AG09319 (cell line): ENCODE measurements at regions not wholly inside any gene's neighbourhood (a gene's known extent, or its start where the extent isn't known, plus 50 kb on each side); places are given as distances from the start of the nearest gene placed in this dataset.
"Not testable (repeated sequence)": the region's sequence is repeated elsewhere in the genome, so short reads cannot be mapped to it uniquely, and the experiment has no call there.

Experiments
- DNase-seq: peaks from one replicate; pipeline ENCODE4 v3.0.0-alpha.2; 2010; ENCODE audit warnings: low read depth; ENCODE audit errors: extremely low read depth

DNA sequence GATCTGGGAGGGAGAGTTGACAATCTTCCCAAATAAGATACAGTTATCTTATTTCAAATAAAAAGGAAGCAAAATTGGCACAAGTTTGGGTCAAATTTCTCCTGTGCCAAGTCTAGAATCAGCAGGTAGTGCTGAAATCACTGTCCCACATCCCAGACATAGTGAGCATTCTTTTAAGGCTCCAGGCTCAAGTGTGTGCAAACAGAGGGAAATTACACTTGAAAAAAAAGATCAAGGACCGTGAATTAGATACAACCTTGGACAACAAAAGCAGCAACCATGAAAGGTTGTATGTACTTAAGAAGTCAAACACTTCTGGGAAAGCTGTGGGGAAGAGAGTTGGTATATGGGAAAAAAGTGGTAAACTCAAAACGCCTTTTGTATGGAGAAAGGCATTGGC, 280.2 kb upstream of the PLGLB1 start:
- DNase-seq: not testable (repeated sequence)

DNA sequence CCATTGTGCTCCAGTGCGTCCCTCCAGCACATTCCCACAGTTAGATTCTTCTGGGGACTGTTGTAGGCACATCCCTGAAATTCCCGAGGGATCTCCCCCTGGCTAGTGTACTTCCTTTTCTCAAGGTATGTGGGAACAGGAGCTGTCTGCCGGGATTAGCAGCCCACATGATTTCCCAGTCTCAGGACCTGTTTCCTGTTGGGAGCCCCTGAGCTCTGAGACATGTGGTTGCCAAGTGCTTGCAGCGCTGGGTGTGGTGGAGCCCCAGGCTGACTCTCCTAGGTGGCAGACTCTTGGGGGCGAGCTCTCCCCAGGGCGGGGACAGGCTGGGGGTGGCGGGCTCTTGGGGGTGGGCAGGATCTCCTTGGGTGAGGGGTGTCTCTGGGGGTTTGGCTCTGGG, 287.0 kb upstream of the PLGLB1 start:
- DNase-seq: not testable (repeated sequence)

DNA sequence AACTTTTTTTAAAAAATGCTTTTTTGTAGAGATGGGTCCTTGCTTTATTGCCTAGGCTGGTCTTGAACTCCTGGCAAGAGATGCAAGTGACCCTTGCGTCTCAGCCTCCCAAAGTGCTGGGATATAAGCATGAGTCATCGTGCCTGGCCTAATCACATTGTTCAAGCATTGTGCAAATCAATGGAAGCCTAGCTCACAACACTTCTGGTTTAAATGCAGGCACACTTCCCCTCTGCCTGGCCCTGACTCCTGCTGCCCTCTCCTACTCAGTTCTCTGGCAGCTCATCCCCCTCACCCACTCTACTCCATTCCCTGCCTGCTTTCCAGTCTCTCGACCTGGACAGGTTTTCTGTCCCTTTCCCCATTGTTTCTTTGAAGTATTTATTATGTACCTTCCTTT, 288.1 kb upstream of the PLGLB1 start:
- DNase-seq: not testable (repeated sequence)

DNA sequence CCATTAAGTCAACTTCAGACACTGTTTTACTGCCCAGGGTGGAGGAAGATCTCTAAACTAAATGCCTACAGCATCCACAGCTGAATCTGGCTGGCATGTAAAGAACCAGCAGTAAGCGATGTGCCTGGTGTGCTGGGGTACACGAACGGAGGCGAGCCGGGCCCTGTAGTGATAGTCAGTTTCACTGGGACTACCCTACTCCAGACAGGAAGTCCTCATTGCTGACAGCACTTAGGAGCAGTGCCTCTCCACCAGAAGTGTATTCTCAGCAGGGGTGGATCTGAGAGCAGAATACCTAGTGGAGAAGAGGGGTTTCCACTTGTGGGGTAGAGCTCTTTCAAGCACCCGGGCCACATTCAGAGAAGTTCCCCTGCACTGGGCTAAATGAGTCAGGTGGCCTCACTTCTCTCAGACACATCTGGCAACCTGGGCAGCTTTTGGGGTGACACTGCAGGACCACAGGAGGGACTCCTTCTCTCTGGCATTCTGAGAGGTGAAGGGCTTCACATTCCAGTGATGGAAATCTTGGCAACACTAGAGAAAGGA, 290.3 kb upstream of the PLGLB1 start:
- not testable (repeated sequence) for DNase-seq

DNA sequence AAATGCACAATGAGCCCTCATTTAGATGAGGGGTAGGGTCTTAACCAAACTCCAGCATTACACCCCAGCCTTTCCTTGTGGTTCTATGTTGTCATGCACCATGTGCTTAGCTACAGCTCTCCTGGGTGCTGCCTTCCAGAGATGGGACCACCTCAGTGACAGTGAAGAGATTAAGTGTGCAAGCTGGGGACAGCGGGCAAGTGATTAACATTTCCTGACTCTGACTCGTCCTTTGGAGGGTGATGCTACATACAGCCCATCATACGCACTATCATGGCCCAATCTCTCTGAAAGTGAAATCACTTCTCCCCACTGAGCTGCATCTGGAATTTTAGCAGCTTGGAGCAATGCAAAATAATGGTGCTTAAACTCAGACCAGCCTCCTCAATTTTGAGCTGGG, 293.0 kb upstream of the PLGLB1 start:
- DNase-seq: not testable (repeated sequence)

DNA sequence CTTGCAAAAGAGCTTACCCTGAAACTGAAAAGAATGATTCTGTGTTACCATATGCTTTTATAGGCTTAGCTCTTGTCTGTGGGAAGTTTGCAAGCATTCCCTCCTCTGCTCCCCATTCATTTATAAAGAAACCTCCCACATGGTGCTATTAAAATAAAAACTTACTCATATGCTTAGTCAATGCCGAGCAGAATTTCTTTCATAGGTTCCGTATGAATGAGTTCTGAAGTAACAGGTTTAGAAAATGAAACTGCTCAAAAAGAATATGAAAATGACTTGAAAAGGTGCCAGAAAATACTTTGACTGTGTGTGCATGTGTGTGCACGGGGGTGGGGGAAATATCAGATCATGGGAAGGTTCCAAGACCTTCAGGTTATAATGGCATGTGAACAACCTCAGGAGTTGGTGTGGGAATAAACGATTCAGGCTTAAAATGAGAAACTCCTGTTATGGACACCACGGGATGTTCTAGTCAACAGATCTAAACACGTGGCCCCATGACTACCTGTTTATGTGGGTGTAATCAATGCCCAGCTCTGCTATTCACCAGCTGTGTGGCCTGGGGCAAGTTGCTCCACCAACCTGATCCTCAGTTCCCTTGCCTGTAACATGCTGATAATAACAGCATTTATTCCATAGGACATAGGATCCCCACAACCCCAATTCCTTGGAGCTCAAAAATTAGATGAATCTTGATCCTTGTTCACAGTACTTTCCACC, 293.7 kb upstream of the PLGLB1 start:
- DNase-seq: not testable (repeated sequence)

DNA sequence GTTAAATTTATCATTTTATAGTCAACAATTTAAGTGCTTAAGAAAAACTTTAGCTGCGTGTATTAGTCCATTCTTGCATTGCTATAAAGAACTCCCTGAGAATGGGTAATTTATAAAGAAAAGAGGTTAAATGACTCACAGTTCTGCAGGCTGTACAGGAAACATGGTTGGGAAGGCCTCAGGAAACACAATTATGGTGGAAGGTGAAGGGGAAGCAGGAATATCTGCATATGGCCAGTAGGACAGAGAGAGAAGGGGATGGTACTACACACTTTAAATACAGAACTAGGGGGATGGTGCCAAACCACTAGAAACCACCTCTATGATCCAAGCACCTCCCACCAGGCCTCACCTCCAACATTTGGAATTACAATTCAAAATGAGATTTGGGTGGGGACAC, 295.5 kb upstream of the PLGLB1 start:
- not testable (repeated sequence) for DNase-seq

DNA sequence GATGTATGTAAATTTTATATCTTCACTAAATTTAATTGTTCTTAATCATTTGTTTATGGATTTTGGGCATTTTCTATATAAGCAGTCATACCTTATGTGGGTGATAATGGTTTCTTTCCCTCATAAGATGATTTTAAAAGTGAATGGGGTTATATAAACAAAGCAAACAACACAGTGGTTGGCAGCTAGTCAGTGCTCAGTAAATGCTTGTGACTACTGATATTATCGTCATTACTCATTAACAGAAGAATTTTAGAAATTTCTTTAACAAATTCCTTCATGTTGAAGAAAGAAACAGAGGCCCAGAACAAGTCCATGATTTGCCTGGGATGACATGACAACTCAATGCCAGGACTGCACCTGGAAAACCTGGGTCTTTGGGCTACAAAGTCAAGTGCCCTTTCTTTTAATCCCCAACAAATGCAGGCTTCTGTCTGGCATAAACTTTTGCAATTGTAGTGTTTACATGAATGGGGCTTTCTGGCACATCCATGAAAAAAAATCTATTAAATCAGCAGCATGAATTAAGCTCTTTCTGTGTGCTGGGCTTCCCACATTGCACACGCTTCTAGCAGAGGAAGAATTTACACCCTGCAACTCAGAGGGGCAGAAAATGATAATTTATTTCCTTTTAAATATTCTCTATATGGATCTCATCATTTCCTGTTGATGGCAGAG, 297.3 kb upstream of the PLGLB1 start:
- DNase-seq: peak; percentile 15

DNA sequence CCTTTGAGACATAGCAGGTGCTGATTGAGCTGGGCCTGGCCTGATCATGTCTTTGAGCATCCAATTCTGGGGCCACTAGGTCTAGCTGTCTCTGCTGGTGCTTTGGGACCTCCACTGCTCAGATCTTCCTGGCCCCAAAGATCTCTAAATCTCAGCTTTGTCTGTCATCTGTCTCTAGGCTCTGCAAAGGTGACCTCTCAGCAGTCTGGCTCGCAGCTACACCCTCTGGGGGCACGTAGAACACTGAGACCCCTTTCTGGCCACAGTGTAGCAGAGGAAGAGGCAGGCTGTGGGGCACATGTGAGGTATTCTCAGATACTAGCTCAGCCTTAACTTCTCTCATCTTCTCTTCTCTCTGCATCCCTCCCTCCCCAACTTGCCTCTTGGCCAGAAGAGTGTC, 298.1 kb upstream of the PLGLB1 start:
- not testable (repeated sequence) for DNase-seq

DNA sequence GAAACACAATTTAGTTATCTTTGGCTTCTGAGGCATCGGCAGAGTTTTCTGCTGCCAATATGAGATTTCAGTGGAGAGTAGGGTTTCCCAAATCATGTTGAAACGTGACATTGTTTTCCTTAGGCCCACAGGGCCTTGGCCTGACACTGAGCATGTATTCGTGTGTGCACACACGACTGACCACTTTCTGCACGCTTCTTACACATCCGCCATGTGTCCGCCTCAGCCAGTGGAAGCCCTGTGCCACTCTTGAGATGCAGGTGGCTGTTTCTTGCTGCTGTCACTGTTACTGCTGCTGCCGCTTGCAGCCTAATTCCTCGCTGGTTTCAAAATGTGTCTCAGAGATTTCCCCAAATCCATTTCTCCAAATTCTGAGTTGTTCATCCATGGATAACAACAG, 299.6 kb upstream of the PLGLB1 start:
- not testable (repeated sequence) for DNase-seq

DNA sequence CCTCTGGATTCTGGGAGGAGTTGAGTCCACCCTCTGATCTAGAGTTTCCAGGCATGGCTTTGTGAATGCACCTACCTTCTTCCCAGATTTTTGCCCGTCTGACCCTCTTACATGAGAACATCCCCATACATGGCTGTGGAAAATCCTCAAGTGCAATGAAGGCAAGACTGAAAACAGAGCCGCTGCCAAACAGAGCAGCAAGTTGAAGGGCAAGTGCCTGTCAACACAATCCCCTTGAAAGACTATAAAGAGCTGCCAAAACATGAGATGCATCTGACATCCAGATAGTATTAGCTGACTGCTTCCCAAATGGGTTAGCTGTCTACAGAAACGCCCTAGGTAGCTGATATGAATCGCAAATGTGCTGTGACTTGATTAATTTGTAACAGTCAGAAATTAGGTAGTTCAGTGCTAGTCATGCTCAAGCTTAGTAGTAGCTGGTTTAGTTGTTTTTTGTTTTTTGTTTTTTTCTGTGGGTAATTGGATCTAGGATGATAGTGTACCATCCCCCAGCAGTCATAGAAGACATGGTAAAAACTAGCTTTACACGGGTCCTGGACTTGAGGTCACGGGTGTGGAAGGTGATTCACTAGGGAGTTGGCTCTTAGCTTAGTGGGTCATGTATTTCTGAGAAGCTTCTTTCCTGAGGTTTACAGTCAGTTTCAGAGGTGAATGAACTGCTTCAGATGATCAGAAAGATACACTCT, 302.8 kb upstream of the PLGLB1 start:
- not testable (repeated sequence) for DNase-seq

DNA sequence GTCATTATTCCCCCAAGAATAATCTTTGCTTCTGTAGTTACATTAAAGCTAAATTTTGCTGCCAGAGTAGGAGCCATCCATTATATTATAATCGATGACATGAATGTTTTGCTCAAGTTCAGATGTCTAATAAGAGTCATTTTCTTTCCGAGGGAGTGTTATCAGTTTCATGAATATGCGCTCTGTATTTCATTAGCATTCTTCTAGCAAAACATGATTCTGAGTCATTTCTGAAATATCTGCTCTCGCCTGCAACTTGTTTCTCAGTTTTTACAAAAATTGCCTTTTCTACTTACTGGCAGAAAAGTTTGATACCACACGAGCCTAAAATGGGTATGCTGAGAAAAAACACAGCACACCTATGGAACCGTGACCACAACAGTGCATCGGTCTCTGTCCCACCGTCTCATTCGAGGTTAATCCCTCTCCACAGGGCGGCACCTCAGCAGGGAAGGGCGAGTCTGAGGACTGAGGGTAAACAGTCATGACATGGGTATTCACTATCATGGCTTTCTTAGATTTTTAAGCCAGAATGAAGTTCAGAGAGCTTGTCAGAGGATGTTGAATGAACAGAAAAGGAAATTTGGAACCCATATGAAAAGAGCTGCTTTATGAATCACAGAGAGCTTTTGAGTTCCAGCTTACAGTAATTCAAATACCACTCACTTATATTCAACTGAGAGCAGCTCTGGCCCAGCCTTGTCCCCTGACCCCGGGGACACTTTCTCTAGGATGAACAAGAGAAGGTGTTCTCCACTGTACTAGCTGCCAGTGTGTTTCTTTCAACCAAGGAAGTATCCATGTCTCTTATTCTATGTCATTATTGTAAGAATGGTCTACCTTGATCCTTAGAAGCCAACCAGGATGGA, 303.6 kb upstream of the PLGLB1 start:
- not testable (repeated sequence) for DNase-seq

DNA sequence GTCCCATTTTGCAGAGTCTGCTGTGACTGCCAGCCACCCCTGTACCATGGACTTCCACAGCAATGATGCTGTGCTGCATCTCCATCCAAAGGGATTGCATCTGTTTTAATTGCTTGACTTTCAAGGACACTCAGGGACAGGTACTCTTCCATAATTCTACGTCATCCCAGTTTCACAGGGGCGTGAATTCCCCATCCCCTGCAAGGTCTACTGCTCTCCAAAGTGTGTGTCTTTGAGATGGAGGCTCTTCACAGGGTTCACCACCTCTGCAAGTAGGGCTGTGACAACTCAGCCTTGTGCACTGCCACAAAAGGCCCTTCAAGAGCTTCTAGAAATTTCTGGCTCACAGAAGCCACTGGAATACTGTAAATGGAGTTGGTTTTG, 304.3 kb upstream of the PLGLB1 start:
- not testable (repeated sequence) for DNase-seq

DNA sequence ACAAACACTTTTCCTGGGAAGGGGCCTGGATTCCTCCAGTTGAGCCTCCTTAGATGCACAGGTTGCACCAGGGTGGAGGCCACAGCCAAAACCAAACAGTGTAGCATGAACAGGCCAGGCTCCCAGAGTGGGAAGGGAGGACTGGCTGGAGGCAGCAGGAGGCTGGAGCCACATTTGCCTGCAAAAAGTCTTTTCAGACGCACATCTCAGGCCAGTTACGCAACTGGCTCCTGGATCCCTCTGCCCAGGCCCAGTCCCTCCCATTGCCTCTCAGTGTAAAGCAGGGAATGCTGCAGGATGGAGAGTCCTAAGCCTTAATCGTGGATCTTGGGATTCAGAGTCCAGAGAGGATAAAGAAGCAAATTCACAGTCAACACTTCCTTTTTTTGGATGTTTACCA, 305.1 kb upstream of the PLGLB1 start:
- not testable (repeated sequence) for DNase-seq

DNA sequence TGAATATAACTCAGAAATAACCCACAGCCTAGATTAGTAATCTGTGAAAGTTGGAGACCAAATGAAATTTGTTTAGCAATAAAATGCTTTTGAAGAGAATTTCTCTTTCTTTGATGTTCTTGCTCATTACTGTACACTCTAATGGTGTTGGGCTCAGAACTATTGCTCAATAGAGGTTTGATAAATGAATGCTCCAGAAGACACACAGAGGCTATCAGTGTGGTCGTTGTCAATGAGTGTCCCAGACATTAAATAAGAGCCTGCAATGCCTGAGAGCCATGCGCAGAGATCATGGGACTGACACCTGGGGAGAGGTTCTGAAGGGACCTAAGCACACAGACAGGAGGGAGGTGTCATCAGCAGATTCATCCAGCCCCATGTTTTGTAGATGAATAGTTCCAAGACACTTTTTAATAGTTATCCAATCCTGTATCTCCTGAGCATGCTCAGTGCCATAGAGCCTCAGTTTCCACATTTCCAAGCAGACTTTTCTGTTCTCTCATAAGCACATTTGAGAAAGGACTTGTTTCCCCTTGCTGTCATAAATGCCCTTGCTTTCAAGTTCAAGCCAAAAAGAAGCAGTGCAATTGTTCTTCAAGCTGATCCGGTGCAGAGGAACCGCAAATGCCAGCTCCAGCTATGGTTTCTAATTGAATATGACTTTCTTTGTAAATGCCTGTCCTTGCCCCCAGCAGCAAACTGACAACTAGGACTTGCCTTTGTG, 306.2 kb upstream of the PLGLB1 start:
- not testable (repeated sequence) for DNase-seq

DNA sequence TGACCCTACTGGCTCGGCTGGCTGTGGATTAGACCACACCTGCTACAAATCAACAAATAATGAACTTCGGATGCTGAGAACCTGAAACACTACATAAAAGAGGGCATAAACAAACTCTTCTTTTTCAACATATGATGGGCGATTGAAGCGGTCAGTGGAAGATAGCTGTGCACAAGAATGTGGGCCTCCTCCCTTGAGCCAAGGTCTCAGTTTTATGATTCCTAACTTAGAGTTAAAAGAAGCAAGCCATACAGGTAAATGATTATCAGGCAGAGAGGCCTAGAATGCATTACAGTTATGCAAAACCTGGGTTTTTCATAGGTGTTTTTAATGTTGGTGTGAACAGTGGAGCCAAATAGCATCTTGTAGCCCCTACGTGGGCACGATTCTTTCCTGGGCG, 307.9 kb upstream of the PLGLB1 start:
- not testable (repeated sequence) for DNase-seq

DNA sequence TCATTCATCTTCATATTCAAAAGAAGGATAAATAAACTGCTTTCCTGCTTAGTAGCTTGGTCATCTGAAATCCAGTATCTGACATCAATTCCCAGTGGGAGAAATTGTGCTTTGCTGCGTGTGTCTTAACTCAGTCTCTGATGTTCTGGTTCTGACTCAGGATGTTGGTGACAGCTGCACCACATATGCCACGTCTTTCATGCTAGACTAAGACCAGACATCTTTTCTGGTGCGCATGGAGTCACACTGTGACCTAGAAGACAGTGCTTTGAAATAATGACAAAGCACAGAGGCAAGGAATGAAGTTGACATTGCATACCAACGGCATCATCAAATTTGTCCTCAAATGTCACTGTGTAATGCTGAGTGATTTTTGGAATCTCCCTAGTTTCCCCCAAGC, 308.8 kb upstream of the PLGLB1 start:
- DNase-seq: not testable (repeated sequence)

DNA sequence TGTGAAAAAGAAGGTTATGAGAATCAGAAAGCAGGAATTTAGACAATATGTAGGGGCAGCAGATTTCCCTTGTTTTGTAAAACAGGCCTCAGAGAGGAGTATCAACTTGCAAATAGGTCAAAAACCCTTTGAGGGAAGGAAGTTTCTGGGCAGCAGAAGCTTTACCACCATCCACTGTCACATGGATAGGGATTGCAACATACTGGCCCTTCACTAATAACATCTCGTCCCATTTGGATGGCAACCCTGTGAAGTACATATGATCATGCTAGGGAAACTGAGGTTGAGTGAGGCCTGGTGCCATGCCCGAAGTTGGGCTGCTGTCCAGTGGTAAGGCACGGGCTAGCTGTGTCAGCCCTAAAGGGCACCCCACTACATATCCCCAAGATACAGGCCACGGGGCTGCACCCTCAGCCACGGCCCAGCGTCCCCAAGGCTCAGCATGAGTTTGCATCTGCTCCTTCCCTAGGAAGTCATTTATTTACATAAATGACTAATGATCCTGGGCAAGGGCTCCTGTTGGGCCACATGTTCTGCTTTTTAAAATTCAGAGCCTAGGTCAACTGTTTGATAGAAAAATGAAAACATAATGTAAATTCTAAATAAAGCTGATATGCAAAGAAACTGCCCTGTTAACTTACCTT, 310.4 kb upstream of the PLGLB1 start:
- DNase-seq: not testable (repeated sequence)

DNA sequence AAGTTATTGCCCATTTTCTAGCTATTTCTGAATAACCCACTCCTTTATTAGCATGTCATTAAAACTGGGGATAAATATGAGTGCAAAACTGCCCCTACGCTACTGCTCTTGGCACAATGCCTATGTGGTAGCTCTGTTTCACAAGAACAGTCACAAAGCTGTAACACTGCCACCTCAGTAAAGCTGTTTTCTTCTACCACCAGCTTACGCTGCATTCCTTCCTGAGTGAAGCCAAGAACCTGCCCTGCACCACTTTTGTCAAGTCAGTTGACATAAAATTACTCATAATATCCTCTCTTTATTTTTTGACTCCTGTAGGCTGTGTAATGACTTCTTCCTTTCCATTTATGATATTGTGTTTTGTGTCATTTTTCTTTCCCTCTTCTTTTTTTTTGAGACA, 313.2 kb upstream of the PLGLB1 start:
- DNase-seq: not testable (repeated sequence)

DNA sequence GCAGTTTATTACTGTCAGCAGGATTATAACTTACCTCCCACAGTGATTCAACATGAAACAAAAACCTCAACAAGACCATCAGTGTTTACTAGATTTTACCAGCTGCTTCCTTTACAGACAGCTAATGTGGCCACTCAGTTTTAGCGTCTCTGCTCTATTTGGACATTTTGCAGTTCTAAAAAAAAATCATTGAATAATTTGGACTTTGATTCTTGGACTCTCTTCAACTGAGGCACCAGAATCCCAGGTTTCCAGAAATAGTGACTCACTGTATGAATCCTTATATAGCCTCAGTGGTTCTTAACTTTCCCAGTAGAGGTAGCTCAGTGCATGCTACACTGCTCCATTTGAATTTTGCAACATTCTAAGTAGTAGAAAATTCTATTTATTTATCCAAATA, 317.4 kb upstream of the PLGLB1 start:
- DNase-seq: peak; percentile 8
